Erythroblast (primary cell): ENCODE measurements at regions not wholly inside any gene's neighbourhood (a gene's known extent, or its start where the extent isn't known, plus 50 kb on each side); places are given as distances from the start of the nearest gene placed in this dataset.

Source experiments
- GATA1 ChIP-seq: IDR thresholded peaks from 2 replicates; pipeline ENCODE4 v1.6.1; 2011; ENCODE audit warnings: low read depth, mild to moderate bottlenecking, control low read depth, low read length, moderate library complexity
- POLR2A ChIP-seq: IDR thresholded peaks from 2 replicates; pipeline ENCODE4 v1.6.1; 2011; ENCODE audit warnings: mild to moderate bottlenecking, low read length

- TF ChIP-seq POLR2A (no peak), GATA1 (no peak)
Measured at GRCh38 chr13:50355797-50356196, 340.6 kb downstream of the KCNRG start.
